Kidney epithelial cell (primary cell): ENCODE measurements at regions not wholly inside any gene's neighbourhood (a gene's known extent, or its start where the extent isn't known, plus 50 kb on each side); places are given as distances from the start of the nearest gene placed in this dataset.

Experiments used
- DNase-seq: peaks from one replicate; pipeline ENCODE4 v3.0.0-alpha.2; 2010; ENCODE audit warnings: low read depth
- H3K27me3 ChIP-seq: 2 replicates; pipeline ENCODE4 v1.6.0; 2011; ENCODE audit warnings: low read length; ENCODE audit not compliant: control insufficient read depth, insufficient read depth
- H3K36me3 ChIP-seq: 2 replicates; pipeline ENCODE4 v1.5.1; 2011; ENCODE audit warnings: low read length; ENCODE audit not compliant: control insufficient read depth, insufficient read depth
- H3K4me3 ChIP-seq: 2 replicates; pipeline ENCODE4 v1.5.1; 2011; ENCODE audit warnings: low read depth, mild to moderate bottlenecking, control low read depth, low read length
- CTCF ChIP-seq: IDR thresholded peaks from 2 replicates; pipeline ENCODE4 v1.5.1; 2011; ENCODE audit warnings: mild to moderate bottlenecking, moderate library complexity, low read length, control low read depth, inconsistent platforms; ENCODE audit not compliant: insufficient read depth, poor library complexity, severe bottlenecking

GRCh38 chr19:31546205-31546960, 197.1 kb upstream of the TSHZ3 start:
- H3K4me3 ChIP-seq = no peak overlapping the region
- TF ChIP-seq CTCF = no peak

GRCh38 chr19:31548941-31549340, 199.7 kb upstream of the TSHZ3 start:
- no peak overlapping the region for H3K4me3 ChIP-seq
- TF ChIP-seq CTCF = peak; percentile 37
- H3K27me3 ChIP-seq = no peaks in the 10 kb centered on the region
- no peak for DNase-seq
- H3K36me3 ChIP-seq = no peaks in the 10 kb centered on the region

More at GRCh38 chr19:31546205-31546960, 197.1 kb upstream of the TSHZ3 start:
- no peaks in the 10 kb centered on the region for H3K27me3 ChIP-seq
- no peaks in the 10 kb centered on the region for H3K36me3 ChIP-seq
- no peak for DNase-seq

- Histone ChIP-seq H3K4me3 (no peak overlapping the region), H3K27me3 (no peaks in the 10 kb centered on the region), H3K36me3 (no peaks in the 10 kb centered on the region)
- no peak for TF ChIP-seq CTCF
- DNase-seq = no peak
Observed at GRCh38 chr19:31553112-31553845, 204.0 kb upstream of the TSHZ3 start.

GRCh38 chr19:31553846-31554215, 204.6 kb upstream of the TSHZ3 start:
- no peak for DNase-seq
- no peak overlapping the region for H3K4me3 ChIP-seq
- no peaks in the 10 kb centered on the region for H3K36me3 ChIP-seq
- no peaks in the 10 kb centered on the region for H3K27me3 ChIP-seq
- no peak for TF ChIP-seq CTCF

GRCh38 chr19:31554360-31554759, 205.1 kb upstream of the TSHZ3 start:
- H3K27me3 ChIP-seq = no peaks in the 10 kb centered on the region
- DNase-seq = no peak
- no peak for TF ChIP-seq CTCF
- H3K4me3 ChIP-seq = no peak overlapping the region
- no peaks in the 10 kb centered on the region for H3K36me3 ChIP-seq
